Left lung (tissue), 4 donors: ENCODE measurements at regions not wholly inside any gene's neighbourhood (a gene's known extent, or its start where the extent isn't known, plus 50 kb on each side); places are given as distances from the start of the nearest gene placed in this dataset.

ENCODE experiments used
- ATAC-seq: fragments of 200-7000 bp; cut with Tn5 transposase; one replicate; pipeline ENCODE4 v1.9.1; 2020; ENCODE audit warnings: moderate library complexity
- DNase-seq, 4 donors: peaks; one replicate each; pipeline ENCODE4 v3.0.0-alpha.2; 2013 to 2020
- H3K27ac ChIP-seq, 2 donors: fragments of 200-600 bp; sonication (generic) in 1 of 2; one replicate each; pipeline versions ENCODE4 v1.5.0 to v1.8.0; 2020 to 2021
- H3K27me3 ChIP-seq, 2 donors: fragments of 200-600 bp; sonication (generic) in 1 of 2; one replicate each; pipeline versions ENCODE4 v1.5.0 to v1.8.0; 2020 to 2021
- H3K36me3 ChIP-seq, 2 donors: fragments of 200-600 bp; sonication (generic) in 1 of 2; one replicate each; pipeline versions ENCODE4 v1.5.0 to v1.8.0; 2020 to 2021
- H3K4me1 ChIP-seq, 2 donors: fragments of 200-600 bp; one replicate each; pipeline ENCODE4 v1.8.0; 2021
- H3K4me3 ChIP-seq, 2 donors: fragments of 200-600 bp; sonication (generic) in 1 of 2; one replicate each; pipeline versions ENCODE4 v1.5.0 to v1.8.0; 2020 to 2021; ENCODE audit warnings: mild to moderate bottlenecking in 1 of 2
- H3K9me3 ChIP-seq, 2 donors: fragments of 200-600 bp; sonication (generic) in 1 of 2; one replicate each; pipeline versions ENCODE4 v1.5.0 to v1.8.0; 2020 to 2021
- intact Hi-C, 2 donors: fragments of 100-400 bp; cut with DNase I; formaldehyde crosslinking; loops; one replicate each; pipeline versions ENCODE4 v1.11.2 to v1.14.2; 2022
- TF ChIP-seq, protein P1 (sequence below), 2 donors: fragments of 200-600 bp; sonication (generic) in 1 of 2; IDR thresholded peaks; one replicate each; pipeline versions ENCODE4 v1.5.0 to v1.8.0; 2021; ENCODE audit warnings: antibody characterized with exemption in 2 of 2
- donor health status: DM: no; HTN: yes; CAD: no.
- donor health status: DM: no; HTN: no; CAD: no.

DNA sequence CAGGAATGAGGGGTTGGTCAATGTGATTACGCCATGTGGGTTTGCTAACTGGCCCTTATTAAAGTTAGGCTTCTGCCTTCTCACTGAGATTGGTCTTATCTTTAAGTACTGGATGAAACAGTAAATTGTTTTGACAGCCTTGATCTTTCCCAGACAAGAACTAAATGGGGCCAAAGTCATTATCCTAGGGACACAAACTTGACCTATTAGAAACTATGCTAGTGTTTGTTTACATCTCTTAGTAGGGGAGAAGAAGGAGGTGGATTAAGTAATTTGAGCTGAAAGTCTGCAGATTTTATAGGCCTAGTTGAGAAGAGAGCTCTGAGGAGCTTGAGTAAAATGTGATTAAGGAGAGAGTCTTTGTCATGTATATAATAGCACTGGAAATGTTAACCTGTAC is 386.9 kb downstream of the HTR7 start:
- TF ChIP-seq, protein P1, sequence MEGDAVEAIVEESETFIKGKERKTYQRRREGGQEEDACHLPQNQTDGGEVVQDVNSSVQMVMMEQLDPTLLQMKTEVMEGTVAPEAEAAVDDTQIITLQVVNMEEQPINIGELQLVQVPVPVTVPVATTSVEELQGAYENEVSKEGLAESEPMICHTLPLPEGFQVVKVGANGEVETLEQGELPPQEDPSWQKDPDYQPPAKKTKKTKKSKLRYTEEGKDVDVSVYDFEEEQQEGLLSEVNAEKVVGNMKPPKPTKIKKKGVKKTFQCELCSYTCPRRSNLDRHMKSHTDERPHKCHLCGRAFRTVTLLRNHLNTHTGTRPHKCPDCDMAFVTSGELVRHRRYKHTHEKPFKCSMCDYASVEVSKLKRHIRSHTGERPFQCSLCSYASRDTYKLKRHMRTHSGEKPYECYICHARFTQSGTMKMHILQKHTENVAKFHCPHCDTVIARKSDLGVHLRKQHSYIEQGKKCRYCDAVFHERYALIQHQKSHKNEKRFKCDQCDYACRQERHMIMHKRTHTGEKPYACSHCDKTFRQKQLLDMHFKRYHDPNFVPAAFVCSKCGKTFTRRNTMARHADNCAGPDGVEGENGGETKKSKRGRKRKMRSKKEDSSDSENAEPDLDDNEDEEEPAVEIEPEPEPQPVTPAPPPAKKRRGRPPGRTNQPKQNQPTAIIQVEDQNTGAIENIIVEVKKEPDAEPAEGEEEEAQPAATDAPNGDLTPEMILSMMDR (IDR thresholded peaks at IDR 0.05): no peak
- H3K36me3 ChIP-seq: no peaks in the 10 kb centered on the region
- H3K27ac ChIP-seq: no peak overlapping the region
- DNase-seq: no peak
- intact Hi-C loops: no loop called here
- H3K9me3 ChIP-seq: peaks cover 0 to 7% of the 10 kb centered on the region in 2 donors
- no peak for ATAC-seq
- H3K4me1 ChIP-seq: no peaks in the 10 kb centered on the region
- no peak overlapping the region for H3K4me3 ChIP-seq
- H3K27me3 ChIP-seq: no peaks in the 10 kb centered on the region

DNA sequence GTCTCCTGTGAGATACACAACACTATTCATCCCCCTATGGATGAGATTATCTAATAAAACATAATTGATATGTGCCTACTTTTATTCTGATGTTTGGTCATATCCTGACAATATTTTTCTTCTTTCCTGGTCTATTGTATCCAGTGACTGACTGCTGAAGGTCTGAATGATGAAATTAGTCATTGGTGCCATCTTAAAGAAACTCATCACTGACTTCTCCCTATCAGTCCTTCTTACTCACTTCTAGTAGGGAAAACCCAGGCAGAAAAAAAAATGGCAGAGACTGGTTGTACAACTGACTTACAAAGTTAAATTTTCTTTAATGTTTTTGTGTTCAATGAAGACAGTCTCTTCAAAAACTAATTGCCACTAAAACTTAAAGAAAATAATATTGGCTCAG is 377.4 kb downstream of the HTR7 start:
- ATAC-seq (no peak), DNase-seq (no peak)
- no peaks in the 10 kb centered on the region for H3K4me1 ChIP-seq
- H3K9me3 ChIP-seq: no peaks in the 10 kb centered on the region
- no peaks in the 10 kb centered on the region for H3K36me3 ChIP-seq
- no peak overlapping the region for H3K27ac ChIP-seq
- TF ChIP-seq, protein P1 (IDR thresholded peaks at IDR 0.05): no peak
- no peaks in the 10 kb centered on the region for H3K27me3 ChIP-seq
- intact Hi-C loops: no loop called here
- no peak overlapping the region for H3K4me3 ChIP-seq

DNA sequence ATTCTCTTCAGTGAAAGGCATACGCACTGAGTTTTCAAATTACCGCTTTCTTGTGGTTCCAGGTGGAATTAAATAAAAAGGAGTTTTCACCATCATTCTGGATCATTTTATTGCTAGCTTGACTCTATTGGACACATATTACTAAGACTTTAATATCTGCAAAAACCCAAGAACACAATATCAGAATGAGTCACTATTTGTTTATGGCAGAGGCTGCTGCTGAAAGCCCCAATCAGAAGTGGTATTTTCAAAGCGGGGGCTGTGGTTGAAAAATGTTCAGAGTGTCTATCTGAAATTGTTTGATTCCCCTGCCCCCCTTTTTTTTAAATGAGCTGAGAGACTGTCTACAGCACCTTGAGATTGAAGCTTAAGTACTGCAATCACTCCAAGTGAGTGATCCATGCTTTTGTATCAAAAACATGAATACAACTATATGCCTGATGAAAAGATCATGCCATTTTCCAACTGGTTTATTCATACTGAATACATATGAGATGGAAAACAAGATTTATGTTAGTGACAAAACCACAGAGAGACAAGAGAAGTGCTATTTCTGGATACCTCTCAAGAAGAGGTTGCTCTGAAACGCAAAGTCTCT is 376.4 kb downstream of the HTR7 start:
- no peaks in the 10 kb centered on the region for H3K27me3 ChIP-seq
- intact Hi-C loops: no loop called here
- H3K4me3 ChIP-seq: no peak overlapping the region
- H3K27ac ChIP-seq: no peak overlapping the region
- TF ChIP-seq, protein P1 (IDR thresholded peaks at IDR 0.05): no peak
- ATAC-seq (no peak), DNase-seq (no peak)
- H3K9me3 ChIP-seq: no peaks in the 10 kb centered on the region
- no peaks in the 10 kb centered on the region for H3K4me1 ChIP-seq
- H3K36me3 ChIP-seq: no peaks in the 10 kb centered on the region

DNA sequence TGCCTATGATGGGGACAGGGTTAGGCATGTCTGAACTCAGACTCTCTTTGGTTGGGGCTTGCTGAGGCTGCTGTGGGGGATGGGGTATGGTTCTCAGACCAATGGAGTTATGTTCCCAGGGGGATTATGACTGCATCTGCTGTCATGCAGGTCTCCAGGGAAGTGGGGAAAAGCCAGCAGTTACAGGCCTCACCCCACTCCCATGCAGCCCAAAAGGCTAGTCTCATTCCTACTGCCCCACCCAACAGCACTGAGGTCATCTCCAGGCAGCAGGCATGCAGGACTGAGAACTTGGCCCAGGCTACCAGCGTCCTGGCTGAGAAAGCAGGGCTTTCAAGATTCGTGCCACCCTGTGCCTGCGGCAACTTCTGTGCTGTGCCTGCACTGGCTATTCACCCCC is 373.3 kb downstream of the HTR7 start:
- H3K9me3 ChIP-seq: no peaks in the 10 kb centered on the region
- H3K4me1 ChIP-seq: no peaks in the 10 kb centered on the region
- ATAC-seq (no peak), DNase-seq (no peak)
- intact Hi-C loops: no loop called here
- H3K27me3 ChIP-seq: no peaks in the 10 kb centered on the region
- no peak overlapping the region for H3K27ac ChIP-seq
- TF ChIP-seq, protein P1 (IDR thresholded peaks at IDR 0.05): no peak
- no peaks in the 10 kb centered on the region for H3K36me3 ChIP-seq
- no peak overlapping the region for H3K4me3 ChIP-seq

DNA sequence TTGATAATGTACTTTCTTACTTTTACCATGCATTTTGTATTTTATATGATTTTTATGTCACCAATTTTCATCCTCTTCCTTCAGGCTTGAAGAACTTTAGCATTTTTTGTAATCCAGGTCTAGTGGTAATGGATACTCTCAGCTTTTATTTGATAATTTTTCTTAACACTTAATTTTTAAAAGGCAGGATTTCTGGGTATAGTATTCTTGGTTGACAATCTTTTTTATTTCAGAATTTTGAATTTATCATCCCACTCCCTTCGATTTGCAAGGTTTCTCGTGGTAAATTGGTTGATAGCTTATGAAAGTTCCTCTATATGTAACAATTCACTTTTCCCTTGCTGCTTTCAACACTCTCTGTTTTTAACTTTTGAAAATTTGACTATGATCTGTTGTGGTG is 363.7 kb downstream of the HTR7 start:
- DNase-seq (no peak), ATAC-seq (no peak)
- H3K4me3 ChIP-seq: no peak overlapping the region
- H3K27ac ChIP-seq: no peak overlapping the region
- peaks cover 0 to 64% of the 10 kb centered on the region in 2 donors for H3K9me3 ChIP-seq
- no peaks in the 10 kb centered on the region for H3K36me3 ChIP-seq
- intact Hi-C loops: no loop called here
- H3K4me1 ChIP-seq: no peaks in the 10 kb centered on the region
- TF ChIP-seq, protein P1 (IDR thresholded peaks at IDR 0.05): no peak
- no peaks in the 10 kb centered on the region for H3K27me3 ChIP-seq
